Endothelial cell of umbilical vein (primary cell): ENCODE measurements at regions not wholly inside any gene's neighbourhood (a gene's known extent, or its start where the extent isn't known, plus 50 kb on each side); places are given as distances from the start of the nearest gene placed in this dataset.

Experiments used
- EZH2 ChIP-seq: IDR thresholded peaks from 2 replicates; pipeline ENCODE4 v1.6.1; 2012; ENCODE audit warnings: borderline replicate concordance, low read depth, mild to moderate bottlenecking, moderate library complexity, low read length, inconsistent platforms; ENCODE audit not compliant: severe bottlenecking
- FOS ChIP-seq: IDR thresholded peaks from 2 replicates; pipeline ENCODE4 v1.6.1; 2011; ENCODE audit warnings: mild to moderate bottlenecking, low read length, moderate library complexity, borderline replicate concordance; ENCODE audit not compliant: insufficient read depth
- MYC ChIP-seq: IDR thresholded peaks from one replicate; pipeline ENCODE4 v1.6.1; 2011; ENCODE audit warnings: mild to moderate bottlenecking, low read depth, low read length
- POLR2A ChIP-seq: IDR thresholded peaks from 2 replicates; pipeline ENCODE4 v1.6.1; 2012; ENCODE audit warnings: low read depth, mild to moderate bottlenecking, control low read depth, low read length
- POLR2AphosphoS5 ChIP-seq: IDR thresholded peaks from 2 replicates; pipeline ENCODE4 v1.6.1; 2012; ENCODE audit warnings: low read depth, mild to moderate bottlenecking, control low read depth, low read length, moderate library complexity; ENCODE audit not compliant: insufficient read depth
- TF ChIP-seq, protein P1 (sequence below), 2 donors: IDR thresholded peaks; 1 replicate in 1 of 2; 2 replicates in 1 of 2; pipeline ENCODE4 v1.5.1; 2011; ENCODE audit warnings: low read length in 2 of 2, mild to moderate bottlenecking in 2 of 2, moderate library complexity in 2 of 2, control low read depth in 1 of 2, inconsistent platforms in 1 of 2, low read depth in 1 of 2; ENCODE audit not compliant: insufficient read depth in 1 of 2; ENCODE audit errors: extremely low read depth in 1 of 2

DNA sequence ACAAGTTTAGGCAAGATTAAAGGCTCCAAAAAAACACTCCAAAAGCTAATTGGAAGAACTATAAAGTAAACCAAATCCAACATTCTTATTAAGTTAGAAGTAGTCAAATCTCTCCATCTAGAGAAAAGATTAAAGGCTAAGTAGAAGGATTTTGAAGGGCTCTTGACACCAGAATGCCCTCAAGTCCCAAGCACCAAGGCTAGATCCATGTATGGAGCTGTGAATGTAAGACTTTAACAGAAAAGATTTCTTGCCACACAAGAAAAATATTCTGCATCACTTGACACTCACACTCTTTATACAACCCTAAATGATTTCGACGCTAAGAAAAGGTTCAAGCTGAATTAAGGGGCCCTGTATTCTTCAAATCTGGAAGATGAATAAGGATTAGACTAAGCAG, 345.2 kb downstream of the VGLL3 start:
- TF ChIP-seq, protein P1, sequence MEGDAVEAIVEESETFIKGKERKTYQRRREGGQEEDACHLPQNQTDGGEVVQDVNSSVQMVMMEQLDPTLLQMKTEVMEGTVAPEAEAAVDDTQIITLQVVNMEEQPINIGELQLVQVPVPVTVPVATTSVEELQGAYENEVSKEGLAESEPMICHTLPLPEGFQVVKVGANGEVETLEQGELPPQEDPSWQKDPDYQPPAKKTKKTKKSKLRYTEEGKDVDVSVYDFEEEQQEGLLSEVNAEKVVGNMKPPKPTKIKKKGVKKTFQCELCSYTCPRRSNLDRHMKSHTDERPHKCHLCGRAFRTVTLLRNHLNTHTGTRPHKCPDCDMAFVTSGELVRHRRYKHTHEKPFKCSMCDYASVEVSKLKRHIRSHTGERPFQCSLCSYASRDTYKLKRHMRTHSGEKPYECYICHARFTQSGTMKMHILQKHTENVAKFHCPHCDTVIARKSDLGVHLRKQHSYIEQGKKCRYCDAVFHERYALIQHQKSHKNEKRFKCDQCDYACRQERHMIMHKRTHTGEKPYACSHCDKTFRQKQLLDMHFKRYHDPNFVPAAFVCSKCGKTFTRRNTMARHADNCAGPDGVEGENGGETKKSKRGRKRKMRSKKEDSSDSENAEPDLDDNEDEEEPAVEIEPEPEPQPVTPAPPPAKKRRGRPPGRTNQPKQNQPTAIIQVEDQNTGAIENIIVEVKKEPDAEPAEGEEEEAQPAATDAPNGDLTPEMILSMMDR (IDR thresholded peaks at IDR 0.05; ENCODE audit: extremely low read depth in 1 of 2, insufficient read depth in 1 of 2, low read depth in 1 of 2, low read length in 2 of 2), result no peak
- TF ChIP-seq POLR2AphosphoS5, result no peak
- TF ChIP-seq EZH2, result no peak
- no peak for TF ChIP-seq POLR2A
- TF ChIP-seq MYC, result no peak
- no peak for TF ChIP-seq FOS
